Smooth muscle cell (in vitro differentiated cells): ENCODE measurements at regions not wholly inside any gene's neighbourhood (a gene's known extent, or its start where the extent isn't known, plus 50 kb on each side); places are given as distances from the start of the nearest gene placed in this dataset.

Experiments
- DNase-seq: peaks from one replicate; lab custom pipeline; 2025; ENCODE audit not compliant: unreplicated experiment; lab: John Stamatoyannopoulos, UW
- H2AFZ ChIP-seq: fragments of 200-600 bp; sonication (generic); 2 replicates; pipeline ENCODE4 v1.6.0; 2016; ENCODE audit warnings: antibody characterized with exemption, low read depth, mild to moderate bottlenecking
- H3F3A ChIP-seq: fragments of 200-600 bp; sonication (generic); 2 replicates; pipeline ENCODE4 v1.6.0; 2017; ENCODE audit warnings: antibody characterized with exemption, low read depth
- H3K27ac ChIP-seq: fragments of 200-600 bp; sonication (generic); 2 replicates; pipeline ENCODE4 v1.5.1; 2016; ENCODE audit warnings: low read depth, mild to moderate bottlenecking
- H3K27me3 ChIP-seq: fragments of 200-600 bp; sonication (generic); 2 replicates; pipeline ENCODE4 v1.6.1; 2016; ENCODE audit warnings: low read depth, mild to moderate bottlenecking
- H3K36me3 ChIP-seq: fragments of 200-600 bp; sonication (generic); 2 replicates; pipeline ENCODE4 v1.5.1; 2016; ENCODE audit warnings: low read depth
- H3K4me1 ChIP-seq: fragments of 200-600 bp; sonication (generic); 2 replicates; pipeline ENCODE4 v1.5.1; 2016; ENCODE audit warnings: low read depth
- H3K4me2 ChIP-seq: fragments of 200-600 bp; sonication (generic); 2 replicates; pipeline ENCODE4 v1.6.0; 2016; ENCODE audit warnings: mild to moderate bottlenecking
- H3K4me3 ChIP-seq: fragments of 200-600 bp; sonication (generic); 2 replicates; pipeline ENCODE4 v1.5.1; 2016; ENCODE audit warnings: mild to moderate bottlenecking
- H3K79me2 ChIP-seq: fragments of 200-600 bp; sonication (generic); 2 replicates; pipeline ENCODE4 v1.6.0; 2016; ENCODE audit warnings: low read depth, mild to moderate bottlenecking
- H3K9ac ChIP-seq: fragments of 200-600 bp; sonication (generic); 2 replicates; pipeline ENCODE4 v1.6.0; 2016; ENCODE audit warnings: low read depth
- H3K9me3 ChIP-seq: fragments of 200-600 bp; sonication (generic); replicated peaks from 2 replicates; pipeline ENCODE4 v1.5.1; 2016; ENCODE audit warnings: low read depth
- H4K20me1 ChIP-seq: fragments of 200-600 bp; sonication (generic); 2 replicates; pipeline ENCODE4 v1.6.0; 2016; ENCODE audit warnings: low read depth
- CTCF ChIP-seq: fragments of 200-600 bp; sonication (generic); IDR thresholded peaks from 2 replicates; pipeline ENCODE4 v1.5.1; 2017; ENCODE audit warnings: borderline replicate concordance, mild to moderate bottlenecking, antibody characterized with exemption; ENCODE audit not compliant: insufficient read depth, poor library complexity, severe bottlenecking
- WGBS: methylation state at CpG from one replicate; pipeline ENCODE4 v1.1.7; 2016; ENCODE audit warnings: low lambda C conversion rate; 5-methylcytosine and 5-hydroxymethylcytosine counted together

- Histone ChIP-seq H3K36me3 (no peaks in the 10 kb centered on the region), H3K9ac (no peak overlapping the region), H3F3A (no peaks in the 10 kb centered on the region), H3K27ac (no peak overlapping the region), H3K9me3 (no peaks in the 10 kb centered on the region), H4K20me1 (no peaks in the 10 kb centered on the region), H3K27me3 (no peaks in the 10 kb centered on the region), H3K4me3 (no peak overlapping the region), H3K4me2 (no peak overlapping the region), H3K79me2 (no peaks in the 10 kb centered on the region), H2AFZ (no peak overlapping the region), H3K4me1 (peaks cover 4% of the 10 kb centered on the region)
- 93% methylated on average over 9 of the region's 9 CpGs for WGBS
- no peak for TF ChIP-seq CTCF
- no peak for DNase-seq
These were observed 56.6 kb upstream of the SLC22A23 start for GRCh38 chr6:3513416-3513815.

GRCh38 chr6:3512832-3513231, 56.0 kb upstream of the SLC22A23 start:
- no peak for DNase-seq
- H3K79me2 ChIP-seq = no peaks in the 10 kb centered on the region
- H3K4me3 ChIP-seq = no peak overlapping the region
- H4K20me1 ChIP-seq = no peaks in the 10 kb centered on the region
- H3K27me3 ChIP-seq = no peaks in the 10 kb centered on the region
- H3K9me3 ChIP-seq = no peaks in the 10 kb centered on the region
- no peaks in the 10 kb centered on the region for H3K36me3 ChIP-seq
- 78% methylated on average over 5 of the region's 5 CpGs for whole genome bisulfite sequencing
- no peak overlapping the region for H3K4me2 ChIP-seq
- TF ChIP-seq CTCF = no peak
- peaks cover 4% of the 10 kb centered on the region for H3K4me1 ChIP-seq
- no peak overlapping the region for H3K9ac ChIP-seq
- H3F3A ChIP-seq = no peaks in the 10 kb centered on the region
- no peak overlapping the region for H3K27ac ChIP-seq
- H2AFZ ChIP-seq = no peak overlapping the region

- H3F3A ChIP-seq = no peaks in the 10 kb centered on the region
- no peaks in the 10 kb centered on the region for H3K27me3 ChIP-seq
- WGBS = 73% methylated on average over 8 of the region's 8 CpGs
- no peak overlapping the region for H3K27ac ChIP-seq
- no peak overlapping the region for H3K9ac ChIP-seq
- no peaks in the 10 kb centered on the region for H4K20me1 ChIP-seq
- no peaks in the 10 kb centered on the region for H3K79me2 ChIP-seq
- H3K9me3 ChIP-seq = no peaks in the 10 kb centered on the region
- H2AFZ ChIP-seq = no peak overlapping the region
- H3K4me2 ChIP-seq = no peak overlapping the region
- TF ChIP-seq CTCF = no peak
- no peak overlapping the region for H3K4me3 ChIP-seq
- no peaks in the 10 kb centered on the region for H3K36me3 ChIP-seq
- peaks cover 4% of the 10 kb centered on the region for H3K4me1 ChIP-seq
- no peak for DNase-seq
These were observed 53.8 kb upstream of the SLC22A23 start for GRCh38 chr6:3510617-3511016.

GRCh38 chr6:3510178-3510577, 53.3 kb upstream of the SLC22A23 start:
- Histone ChIP-seq H3K4me2 (no peak overlapping the region), H3K4me3 (no peak overlapping the region), H3K9me3 (no peaks in the 10 kb centered on the region), H3K79me2 (no peaks in the 10 kb centered on the region), H3F3A (no peaks in the 10 kb centered on the region), H3K36me3 (no peaks in the 10 kb centered on the region), H2AFZ (no peak overlapping the region), H3K4me1 (peaks cover 4% of the 10 kb centered on the region), H3K27ac (no peak overlapping the region), H3K9ac (no peak overlapping the region), H4K20me1 (no peaks in the 10 kb centered on the region), H3K27me3 (no peaks in the 10 kb centered on the region)
- no peak for TF ChIP-seq CTCF
- DNase-seq = no peak
- 84% methylated on average over 1 of the region's 1 CpG for WGBS
